Fibroblast of villous mesenchyme (primary cell): ENCODE measurements at regions not wholly inside any gene's neighbourhood (a gene's known extent, or its start where the extent isn't known, plus 50 kb on each side); places are given as distances from the start of the nearest gene placed in this dataset.

Source experiments
- DNase-seq: peaks from one replicate; pipeline ENCODE4 v3.0.0-alpha.2; 2010; ENCODE audit warnings: low read depth
- H3K4me3 ChIP-seq: 2 replicates; pipeline ENCODE4 v1.5.1; 2011; ENCODE audit warnings: low read depth, mild to moderate bottlenecking, low read length
- CTCF ChIP-seq: IDR thresholded peaks from 2 replicates; pipeline ENCODE4 v1.5.1; 2012; ENCODE audit warnings: low read depth, mild to moderate bottlenecking, low read length; ENCODE audit not compliant: insufficient read depth

DNA sequence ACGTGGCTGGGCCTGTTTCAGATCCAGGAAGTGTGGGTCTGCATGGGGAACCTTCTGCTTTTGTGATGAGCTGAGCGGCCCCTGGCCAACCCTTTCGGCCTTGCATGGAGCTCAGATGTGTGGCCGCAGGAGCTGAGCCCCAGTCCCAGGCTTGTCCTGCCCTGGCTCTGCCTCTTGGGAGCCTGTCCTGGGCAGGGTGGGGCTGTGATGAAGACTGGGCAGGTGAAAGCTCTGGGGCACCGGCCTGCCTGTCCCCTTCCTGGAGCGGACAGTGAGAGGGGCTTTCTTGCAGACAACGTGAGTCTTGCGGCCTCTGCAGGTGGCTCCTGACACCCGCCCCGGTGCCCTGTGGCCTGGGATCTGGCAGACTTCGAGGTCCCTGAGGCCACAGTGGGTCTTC, 1296.6 kb downstream of the BRD1 start:
- DNase-seq = no peak
- H3K4me3 ChIP-seq = no peak overlapping the region
- TF ChIP-seq CTCF = no peak

- TF ChIP-seq CTCF = no peak
- H3K4me3 ChIP-seq = no peak overlapping the region
- DNase-seq = no peak
Observed at GRCh38 chr22:48530666-48531065, 1297.0 kb downstream of the BRD1 start.

DNA sequence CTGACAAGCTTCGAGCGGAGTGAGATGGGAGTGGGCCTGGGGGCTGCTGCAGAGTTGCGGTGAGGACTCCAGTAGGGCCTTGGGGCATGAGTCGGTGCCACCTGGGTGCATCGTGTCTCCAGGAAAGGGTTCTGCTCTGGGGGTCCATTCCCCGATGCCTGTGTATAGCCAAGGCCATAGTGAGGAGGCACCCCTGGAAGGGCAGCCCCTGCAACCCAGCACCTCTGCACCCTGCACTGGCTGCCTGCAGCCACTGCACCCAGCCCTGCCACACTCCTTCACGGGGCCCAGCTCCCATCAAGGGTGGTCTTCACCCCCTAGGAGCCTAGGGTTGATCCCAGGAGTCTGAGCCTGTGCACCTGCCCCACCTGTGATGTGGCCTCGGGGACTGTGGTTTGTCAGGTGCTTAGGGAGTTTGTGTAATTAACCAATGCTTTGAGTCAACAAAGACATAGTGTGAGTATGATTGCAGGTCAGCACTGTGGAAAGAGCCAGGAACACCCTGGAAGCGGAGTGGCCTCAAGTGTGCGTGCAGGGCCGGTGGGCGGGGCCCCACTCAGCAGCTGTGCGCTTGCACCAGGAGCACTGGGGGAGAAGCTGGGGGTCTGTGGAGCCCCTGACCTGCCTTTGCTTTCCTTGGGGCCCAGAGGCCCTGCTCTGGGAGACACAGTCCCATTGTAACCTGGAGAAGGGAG, 1299.3 kb downstream of the BRD1 start:
- no peak for DNase-seq
- no peak for TF ChIP-seq CTCF
- H3K4me3 ChIP-seq = no peak overlapping the region

DNA sequence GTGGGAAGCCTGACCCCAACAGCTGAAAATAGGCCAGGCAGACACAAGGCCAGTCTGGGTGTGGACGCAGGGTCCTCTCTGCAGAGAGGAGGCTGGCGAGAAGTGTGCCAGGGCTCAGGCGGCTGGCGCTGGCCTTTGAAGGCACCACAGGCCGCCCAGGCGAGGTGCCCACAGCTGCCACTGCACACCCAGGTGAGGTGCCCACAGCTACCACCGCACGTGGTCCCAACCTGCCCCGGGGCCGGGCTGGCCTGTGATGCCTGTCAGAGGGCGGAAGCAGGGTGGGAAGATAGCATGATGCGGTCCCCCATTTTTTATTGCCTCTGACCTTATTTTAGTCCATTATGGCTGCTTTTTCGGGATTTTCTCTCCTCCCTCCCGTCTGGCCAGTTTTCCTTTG, 1303.9 kb downstream of the BRD1 start:
- DNase-seq = no peak
- no peak for TF ChIP-seq CTCF
- H3K4me3 ChIP-seq = no peak overlapping the region

- TF ChIP-seq CTCF = no peak
- no peak for DNase-seq
- H3K4me3 ChIP-seq = no peak overlapping the region
Observed at GRCh38 chr22:48523091-48523490, 1304.6 kb downstream of the BRD1 start.

- no peak for TF ChIP-seq CTCF
- DNase-seq = no peak
- no peak overlapping the region for H3K4me3 ChIP-seq
Observed at GRCh38 chr22:48522271-48522670, 1305.4 kb downstream of the BRD1 start.
